GM19468 (cell line): ENCODE measurements at regions not wholly inside any gene's neighbourhood (a gene's known extent, or its start where the extent isn't known, plus 50 kb on each side); places are given as distances from the start of the nearest gene placed in this dataset.

ENCODE experiments used
- ATAC-seq: cut with Tn5 transposase; IDR thresholded peaks from one replicate; pipeline ENCODE4 v1.9.1; 2021; ENCODE audit warnings: mild to moderate bottlenecking, moderate library complexity, moderate number of reproducible peaks; ENCODE audit not compliant: unreplicated experiment; ENCODE audit errors: extremely low read depth

DNA sequence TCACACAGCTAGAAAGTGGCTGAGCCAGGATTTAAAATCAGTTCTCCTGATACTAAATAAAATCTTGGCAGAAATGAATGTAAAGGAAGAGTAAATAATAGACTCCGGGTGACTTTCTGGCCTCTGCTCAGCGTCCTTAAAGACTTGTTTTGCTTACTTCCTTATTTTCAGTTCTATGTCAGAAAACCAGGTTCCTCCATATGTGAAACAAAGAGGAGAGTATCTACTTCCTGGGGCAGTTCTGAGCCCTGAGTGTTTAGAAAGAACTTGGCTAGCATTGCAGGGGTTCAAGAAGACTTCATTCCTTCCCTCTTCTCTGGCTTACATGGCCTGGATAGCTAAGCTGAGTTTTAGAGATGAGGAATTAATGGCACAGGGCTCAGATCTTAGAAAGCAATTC lies 222.8 kb upstream of the TLE3 start:
- no peak for ATAC-seq

DNA sequence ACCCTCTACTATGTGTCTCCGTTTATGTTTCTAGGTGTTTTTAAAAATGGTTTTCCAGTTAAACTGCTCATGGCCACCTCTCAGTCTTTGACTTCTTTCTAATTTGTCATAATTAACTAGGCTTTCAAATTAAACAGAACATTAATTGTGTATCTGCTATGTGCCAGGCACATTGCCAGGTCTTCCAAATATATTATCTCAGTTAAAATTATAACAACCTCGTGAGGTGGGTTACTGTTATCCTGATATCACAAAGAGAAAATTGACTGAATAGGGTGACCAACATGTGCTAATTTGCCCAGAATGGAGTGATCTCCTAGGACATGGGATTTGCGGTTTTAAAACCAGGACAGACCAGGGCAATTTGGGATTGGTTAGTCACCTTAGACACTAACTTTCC lies 222.4 kb upstream of the TLE3 start:
- no peak for ATAC-seq

DNA sequence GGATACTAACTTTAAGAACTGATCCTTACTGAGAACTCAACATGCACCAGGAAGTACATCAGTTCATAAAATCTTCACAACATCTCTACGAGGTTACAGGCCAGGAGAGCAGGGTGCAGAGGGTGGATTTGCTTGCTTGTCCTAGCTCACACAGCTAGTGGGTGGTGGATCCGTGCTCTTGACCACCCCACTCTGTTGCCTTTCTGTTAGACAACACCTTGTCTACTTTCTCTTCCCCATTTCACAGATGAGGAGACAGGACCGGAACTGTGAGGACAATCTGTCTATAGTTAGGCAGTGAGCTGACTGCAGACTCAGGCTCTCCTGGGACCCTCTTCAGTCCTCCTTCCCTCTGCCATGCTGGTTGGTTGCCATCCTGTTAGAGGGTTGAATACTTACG lies 221.7 kb upstream of the TLE3 start:
- peak; percentile 76 for ATAC-seq

DNA sequence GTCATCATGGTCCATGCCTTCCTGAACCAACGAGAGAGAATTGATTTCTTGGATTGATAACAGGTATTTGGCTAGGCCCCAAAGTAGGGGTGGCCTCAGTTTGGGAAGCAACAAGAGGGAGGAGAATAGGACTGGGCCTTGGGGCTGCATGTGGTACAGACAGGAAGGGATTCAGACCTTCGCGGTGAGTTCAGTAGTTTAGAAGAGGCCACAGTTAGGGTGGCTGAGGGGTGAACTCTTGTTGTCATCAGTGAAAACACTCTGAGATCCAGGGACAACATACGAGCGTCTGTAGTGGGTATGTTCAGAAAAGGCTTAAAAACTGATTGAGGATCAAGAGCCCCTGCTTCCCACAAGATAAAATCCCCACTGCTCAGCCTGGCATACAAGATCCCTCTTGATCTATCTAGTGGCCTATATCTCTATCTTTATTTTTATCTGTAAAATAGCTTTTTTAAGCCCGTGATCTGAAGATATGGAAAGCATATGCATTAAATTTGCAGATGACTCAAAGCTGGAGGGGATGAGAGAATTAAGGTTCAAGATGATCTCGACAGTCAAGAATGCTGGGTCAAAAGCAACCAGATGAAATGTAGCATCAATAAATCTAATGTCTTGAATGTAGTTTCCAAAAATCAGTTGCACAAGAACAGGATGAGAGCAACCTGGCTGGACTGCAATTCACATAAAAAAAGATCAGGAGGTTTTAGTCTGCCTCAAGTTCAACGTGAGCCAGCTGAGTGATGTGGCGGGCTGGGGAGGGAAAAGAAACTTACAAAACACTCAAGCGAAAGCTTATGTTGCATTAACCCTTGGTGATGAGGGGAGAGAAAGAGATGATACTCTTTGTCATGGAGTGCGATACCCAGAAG lies 221.1 kb upstream of the TLE3 start:
- ATAC-seq, result peak; percentile 4

DNA sequence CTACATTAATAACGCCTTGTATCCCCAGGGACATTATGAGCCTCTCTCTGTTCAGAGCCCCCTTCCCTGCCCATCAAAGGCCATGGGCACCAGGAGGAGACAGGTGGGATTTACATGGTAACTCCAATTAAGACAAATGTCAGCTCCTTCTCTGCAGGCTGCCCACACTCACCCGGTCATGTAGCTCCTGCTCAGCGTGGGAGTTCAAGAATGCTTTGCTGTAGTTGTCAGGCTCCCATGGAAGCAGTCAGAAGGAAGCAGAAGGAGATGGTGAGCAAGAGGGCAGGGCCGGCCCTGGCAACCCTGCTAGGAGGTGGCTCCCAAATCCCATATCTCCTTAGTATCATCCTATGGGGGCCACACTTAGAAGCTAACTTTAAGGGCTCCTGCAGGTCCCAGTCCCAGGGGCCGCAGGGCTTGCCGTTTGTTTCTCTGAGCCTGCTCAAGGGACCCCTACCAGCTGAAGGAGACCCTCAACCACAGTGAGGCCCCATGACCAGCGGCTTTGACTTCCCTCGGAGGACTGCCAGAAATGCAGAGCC lies 218.4 kb upstream of the TLE3 start:
- no peak for ATAC-seq

DNA sequence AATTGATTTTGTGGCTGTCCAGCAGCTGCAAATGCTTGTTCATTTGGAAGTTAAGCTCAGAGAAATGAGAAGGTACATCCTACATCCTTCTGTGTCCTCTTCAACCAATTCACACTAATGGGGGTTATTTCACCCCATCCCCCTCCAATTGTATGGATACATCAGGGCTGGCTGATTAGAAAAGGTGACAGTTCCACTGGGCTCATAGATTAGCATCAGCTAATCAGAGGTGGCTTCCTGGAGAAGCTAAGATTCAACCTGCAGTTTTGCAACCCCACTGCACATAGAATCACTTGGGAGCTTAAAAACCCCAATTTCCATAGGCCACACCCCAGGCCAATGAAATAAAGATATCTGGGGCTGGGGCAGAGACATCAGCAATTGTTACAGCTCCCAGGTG lies 217.7 kb upstream of the TLE3 start:
- ATAC-seq, result no peak

DNA sequence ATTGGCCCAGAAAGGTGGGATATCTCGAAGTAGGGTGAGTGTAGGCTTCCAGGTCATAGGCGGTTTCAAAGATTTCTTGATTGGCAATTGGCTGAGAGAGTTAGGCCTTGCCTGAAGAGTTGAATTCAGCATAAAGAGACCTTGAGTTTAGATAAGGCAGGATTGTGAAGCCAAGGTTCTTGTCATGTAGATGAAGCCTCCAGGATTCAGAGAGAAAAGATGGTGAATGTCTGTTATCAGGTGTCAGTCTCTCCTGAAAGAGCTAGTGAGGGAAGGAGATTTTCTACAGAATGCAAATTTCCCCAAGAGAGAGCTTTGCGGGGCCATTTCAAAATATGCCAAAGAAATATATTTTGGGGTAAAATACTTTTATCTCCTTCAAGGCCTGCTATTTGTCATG lies 217.0 kb upstream of the TLE3 start:
- no peak for ATAC-seq

DNA sequence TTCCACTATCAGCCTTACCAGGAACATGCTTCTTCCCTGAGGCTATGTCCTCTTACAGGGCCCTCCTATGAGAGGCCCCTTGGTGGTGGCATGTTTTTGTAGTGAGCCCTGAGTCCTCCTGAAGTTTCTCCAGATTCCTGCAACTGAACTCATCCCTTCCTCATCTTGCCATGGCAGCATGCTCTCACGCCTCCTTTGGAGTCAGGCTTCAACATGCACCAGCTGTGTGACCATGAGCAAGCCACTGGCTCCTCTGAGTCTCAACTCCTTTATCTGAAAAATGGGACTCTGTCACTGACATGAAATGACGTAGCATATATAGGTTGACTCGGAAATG lies 216.3 kb upstream of the TLE3 start:
- no peak for ATAC-seq

DNA sequence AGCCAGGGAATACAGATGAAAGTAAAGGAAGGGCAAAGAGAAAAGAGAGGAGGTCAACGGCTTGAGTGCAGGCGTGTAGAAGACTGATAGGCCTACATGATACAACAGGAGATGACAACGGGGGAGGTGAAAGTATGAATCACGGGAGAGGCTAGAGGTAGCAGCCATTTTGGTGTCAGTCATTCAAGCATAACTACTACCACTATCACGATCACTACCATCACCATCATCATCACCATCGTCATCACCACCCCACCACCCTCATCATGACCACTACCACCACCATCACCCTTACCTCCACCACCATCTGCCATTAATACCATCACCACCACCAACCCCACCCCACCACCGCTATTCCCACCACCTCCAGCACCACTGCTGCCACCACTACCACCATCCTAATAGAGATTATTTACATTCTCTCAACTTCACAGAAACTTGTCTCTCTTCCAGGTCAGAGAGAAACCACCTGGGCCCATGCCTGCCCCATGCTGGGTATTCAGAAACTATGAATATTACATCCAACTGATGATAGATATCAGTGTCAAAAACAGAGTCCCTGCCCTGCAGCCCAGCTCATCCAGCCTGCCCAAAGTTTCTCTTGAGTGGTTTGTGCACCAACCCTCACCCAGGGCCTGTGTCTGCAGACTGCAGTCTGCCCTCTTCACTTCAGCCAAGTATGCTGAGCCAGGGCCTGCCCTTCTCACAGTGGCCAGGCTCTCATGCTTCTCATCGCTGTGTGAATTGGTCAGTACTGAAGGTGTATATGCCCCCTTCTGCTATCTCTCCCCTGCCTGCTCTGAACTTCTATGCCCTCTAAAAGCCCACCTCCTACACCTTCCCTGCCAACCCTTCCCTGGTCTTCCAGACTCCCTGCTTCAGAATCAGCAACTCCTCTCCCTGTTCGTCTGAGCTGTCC lies 215.6 kb upstream of the TLE3 start:
- ATAC-seq, result no peak

DNA sequence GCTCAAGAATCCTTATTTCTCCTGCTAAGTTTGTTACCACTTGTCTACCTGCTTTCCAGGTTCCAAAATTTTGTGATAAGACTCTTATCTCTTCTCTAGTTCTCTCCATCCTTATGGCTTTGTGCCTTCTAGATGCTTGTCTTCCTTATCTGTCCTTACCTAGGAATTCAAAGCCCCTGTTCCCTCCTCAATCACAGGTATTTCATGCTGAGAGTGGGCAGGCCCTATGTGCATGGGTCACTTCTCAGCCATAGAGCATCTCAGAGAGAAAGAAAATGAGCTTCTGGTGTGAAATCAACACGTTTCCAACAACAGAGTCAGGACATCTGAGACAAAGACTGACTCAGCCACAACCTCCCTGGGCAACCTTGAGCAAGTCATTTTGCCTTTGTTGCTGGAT lies 214.1 kb upstream of the TLE3 start:
- no peak for ATAC-seq

DNA sequence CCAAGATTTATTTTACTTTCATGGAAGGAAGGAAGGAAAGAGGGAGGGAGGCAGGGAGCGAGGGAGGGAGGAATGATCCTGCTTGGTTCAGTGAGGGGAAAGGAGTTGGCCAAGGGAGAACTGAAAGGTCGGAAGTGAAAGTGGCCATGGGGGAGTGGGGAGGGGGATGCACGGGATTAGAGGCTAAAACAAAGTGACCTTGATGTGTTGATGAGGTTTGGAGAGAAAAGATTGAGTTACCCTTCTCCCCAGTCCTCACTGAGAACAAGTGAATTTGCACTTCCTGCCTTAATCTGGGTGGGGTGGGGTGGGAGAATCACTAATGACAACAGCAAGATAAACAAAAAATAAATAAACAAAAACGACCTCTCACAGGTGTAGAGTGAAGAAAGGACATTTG lies 212.0 kb upstream of the TLE3 start:
- no peak for ATAC-seq

DNA sequence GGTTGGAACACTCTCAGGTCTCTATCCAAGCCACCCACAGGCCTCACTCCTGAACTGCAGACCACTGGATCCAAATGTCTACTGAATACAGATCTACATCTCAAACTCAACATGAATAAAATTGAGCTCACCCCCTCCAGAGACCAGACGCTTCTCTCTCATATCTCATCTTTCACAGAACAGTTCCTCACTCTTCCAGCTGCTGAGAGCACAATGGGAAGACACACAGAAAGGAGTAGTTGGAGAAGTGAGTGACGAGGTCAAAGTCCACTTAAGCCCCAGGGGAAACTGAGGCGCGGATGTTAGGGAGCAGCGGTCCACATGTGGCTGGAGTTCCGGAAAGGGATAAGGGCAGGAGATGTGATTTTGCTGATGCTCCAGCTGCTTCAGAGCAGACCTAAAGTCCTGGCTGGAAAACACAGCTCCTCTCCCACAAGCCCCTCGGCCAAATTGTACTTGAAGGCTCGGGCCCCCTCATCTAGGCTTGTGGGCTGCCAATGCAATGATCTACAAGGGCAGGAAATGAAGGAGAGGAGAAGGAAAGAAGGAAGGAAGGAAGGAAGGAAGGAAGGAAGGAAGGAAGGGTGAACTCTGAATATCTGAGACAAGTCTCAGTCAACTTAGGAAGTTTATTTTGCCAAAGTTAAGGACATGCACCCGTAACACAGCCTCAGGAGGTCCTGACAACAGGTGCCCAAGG lies 211.2 kb upstream of the TLE3 start:
- no peak for ATAC-seq

DNA sequence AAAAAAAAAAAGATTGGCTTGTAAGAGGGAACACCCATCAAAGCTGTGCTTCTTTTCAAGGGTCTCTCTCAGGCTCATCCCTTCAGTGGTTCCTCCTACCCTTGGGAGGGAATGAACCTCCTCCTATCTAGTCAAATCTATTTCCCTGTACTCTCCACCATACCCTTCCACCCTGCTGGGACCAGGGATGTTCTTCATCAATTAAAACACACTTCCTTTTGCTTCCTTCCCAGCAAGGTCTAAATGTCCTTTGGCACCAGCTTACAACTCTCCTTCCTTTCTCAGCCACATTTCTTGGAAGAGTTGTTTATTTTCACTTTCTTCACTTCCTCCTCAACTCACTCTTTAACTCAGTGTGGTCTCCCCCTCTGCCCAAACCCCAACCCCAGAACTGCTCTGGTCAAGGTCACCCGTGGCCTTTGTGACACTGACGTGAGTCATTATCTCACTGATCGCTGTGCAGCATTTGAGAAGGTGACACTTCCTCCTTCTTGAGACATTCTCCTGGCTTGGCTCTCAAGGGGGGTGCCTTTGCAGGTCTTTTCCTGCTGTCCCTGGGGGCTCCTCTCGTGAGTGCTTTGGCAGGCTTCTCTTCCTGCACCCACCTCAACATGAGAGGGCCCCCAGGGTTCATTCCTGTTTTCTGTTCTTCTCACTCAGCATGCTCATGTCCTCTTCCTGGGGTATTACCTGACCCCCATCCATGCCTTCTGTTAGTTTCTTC lies 210.5 kb upstream of the TLE3 start:
- ATAC-seq, result peak; percentile 39

DNA sequence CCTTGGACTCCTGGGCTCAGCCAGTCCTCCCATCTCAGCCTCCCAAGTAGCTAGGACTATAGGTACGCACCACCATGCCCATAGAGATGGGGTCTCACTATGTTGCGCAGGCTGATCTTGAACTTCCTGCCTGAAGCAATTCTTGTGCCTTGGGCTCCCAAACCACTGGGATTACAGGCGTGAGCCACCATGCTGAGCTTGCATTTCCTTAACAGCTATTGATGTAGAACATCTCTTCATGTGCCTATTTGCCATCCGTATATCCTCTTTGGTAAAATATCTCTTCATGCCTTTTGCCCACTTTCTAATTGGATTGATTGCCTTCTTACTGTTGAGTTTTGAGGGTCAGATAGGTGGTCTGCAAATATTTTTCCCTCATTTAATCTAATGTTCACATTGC lies 208.9 kb upstream of the TLE3 start:
- ATAC-seq, result no peak

DNA sequence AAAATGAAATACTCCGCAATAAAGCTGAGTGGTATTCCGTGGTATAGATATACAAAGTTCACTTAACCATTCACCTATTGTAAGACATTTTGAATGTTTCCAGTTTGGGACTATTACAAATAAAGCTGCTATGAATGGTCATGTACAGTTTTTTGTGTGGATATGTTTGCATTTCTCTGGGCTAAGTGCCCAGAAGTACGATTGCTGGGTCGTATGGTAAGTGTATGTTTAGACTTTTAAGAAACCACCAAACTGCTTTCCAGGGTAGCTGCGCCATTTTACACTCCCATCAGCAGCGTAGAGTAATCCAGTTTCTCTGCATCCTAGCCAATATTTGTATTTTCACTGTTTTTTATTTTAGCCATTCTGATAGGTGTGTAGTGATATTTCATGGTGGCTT lies 208.4 kb upstream of the TLE3 start:
- no peak for ATAC-seq

DNA sequence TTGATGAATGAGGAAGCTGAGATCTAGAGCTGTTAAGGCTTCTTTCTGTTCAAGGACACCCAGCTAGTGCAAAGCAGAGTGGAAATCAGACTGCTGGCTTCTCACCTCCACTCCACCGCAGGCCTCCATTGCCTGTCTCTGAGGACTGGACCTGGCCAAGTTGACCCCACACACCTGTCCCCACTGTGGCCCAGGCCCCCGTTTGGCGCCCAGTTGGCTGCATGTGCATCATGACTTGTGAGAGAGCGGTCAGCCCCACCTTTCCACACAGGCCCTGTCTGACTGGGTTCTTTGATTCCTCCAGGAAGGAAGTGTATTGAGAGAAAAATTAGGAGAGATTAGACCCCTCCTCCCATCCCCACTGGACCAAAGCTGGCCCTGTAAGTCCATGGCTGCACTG lies 206.3 kb upstream of the TLE3 start:
- no peak for ATAC-seq

DNA sequence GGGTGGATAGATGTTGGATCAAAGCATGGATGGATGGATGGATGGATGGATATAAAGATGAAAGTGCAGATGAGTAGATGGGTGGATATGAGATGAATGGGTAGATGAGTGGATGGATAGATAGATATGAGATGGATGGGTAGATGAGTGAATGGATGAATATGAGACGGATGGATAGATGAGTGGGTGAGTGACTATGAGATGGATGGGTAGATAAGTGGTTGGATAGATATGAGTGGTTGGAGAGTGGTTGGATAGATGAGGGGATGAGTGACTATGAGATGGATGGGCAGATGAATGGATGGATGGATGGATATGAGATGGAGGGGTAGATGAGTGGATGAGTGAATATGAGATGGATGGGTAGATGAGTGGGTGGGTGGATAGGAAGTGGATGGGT lies 204.6 kb upstream of the TLE3 start:
- ATAC-seq, result no peak

DNA sequence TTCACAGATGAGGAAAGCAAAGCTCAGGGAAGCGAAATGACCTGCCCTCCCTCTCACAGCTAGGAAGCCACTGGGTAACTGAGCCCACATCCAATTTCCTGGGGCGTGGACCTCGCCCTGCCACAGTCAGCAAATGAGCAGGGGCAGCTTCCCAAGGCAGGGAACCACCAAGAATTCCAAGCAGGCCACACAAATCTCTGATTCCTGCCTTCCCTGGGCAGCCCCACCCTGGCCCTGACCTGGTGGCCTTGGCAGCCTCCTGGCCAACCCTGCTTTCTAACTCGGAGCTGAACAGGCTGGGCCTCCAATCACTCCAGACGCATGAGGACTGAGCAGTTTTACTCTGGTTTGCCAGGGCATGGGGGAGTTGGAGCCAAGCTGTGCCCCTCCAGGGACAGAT lies 203.7 kb upstream of the TLE3 start:
- ATAC-seq, result no peak

DNA sequence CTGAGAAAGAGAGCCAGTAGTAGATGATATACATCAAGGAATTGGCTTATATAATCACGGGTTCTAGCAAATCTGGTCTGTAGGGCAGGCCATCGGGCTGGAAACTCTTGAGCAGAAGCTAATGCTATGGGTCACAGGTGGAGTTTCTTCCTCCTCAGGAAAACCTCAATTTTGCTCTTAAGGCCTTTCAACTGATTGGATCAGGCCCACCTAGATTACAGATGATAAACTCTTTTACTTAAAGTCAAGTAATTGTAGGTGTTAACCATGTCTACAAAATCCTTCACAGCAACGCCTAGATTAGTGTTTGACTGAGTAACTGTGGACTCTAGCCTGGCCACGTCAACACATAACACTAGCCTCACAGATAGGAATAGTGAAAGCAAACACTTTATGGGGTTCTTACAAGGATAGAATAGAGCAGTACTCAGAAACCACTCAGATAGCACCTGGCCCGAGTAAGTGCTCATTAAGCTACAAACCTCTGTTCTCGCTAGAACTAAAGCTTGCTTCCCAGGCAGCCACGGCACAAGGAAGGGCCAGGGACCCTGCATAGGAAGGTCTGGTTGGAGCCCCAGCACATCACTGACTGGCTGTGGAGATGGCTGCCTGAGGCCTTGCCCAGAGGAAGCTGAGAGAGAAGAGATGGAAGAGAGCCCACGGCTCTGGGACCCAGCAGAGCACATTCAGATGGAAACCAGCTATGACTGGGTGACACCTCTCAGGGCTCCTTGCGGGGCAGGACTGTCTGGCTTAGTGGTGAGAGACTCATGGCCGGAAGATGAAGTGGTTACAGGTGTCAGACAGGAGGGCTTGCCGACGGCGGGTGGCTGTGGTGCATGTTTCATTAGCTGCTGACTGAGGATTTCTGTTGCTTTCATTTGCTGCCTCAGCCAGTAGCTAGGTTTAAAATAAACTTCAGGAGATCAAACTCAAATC lies 202.5 kb upstream of the TLE3 start:
- peak; percentile 92 for ATAC-seq
